ENCODE measurements at regions not wholly inside any gene's neighbourhood (a gene's known extent, or its start where the extent isn't known, plus 50 kb on each side); places are given as distances from the start of the nearest gene placed in this dataset.
A peak's percentile ranks its signal among the peaks of the same experiment; 100 is the strongest.
"Not testable (repeated sequence)": the region's sequence is repeated elsewhere in the genome, so short reads cannot be mapped to it uniquely, and the experiment has no call there.

DNA sequence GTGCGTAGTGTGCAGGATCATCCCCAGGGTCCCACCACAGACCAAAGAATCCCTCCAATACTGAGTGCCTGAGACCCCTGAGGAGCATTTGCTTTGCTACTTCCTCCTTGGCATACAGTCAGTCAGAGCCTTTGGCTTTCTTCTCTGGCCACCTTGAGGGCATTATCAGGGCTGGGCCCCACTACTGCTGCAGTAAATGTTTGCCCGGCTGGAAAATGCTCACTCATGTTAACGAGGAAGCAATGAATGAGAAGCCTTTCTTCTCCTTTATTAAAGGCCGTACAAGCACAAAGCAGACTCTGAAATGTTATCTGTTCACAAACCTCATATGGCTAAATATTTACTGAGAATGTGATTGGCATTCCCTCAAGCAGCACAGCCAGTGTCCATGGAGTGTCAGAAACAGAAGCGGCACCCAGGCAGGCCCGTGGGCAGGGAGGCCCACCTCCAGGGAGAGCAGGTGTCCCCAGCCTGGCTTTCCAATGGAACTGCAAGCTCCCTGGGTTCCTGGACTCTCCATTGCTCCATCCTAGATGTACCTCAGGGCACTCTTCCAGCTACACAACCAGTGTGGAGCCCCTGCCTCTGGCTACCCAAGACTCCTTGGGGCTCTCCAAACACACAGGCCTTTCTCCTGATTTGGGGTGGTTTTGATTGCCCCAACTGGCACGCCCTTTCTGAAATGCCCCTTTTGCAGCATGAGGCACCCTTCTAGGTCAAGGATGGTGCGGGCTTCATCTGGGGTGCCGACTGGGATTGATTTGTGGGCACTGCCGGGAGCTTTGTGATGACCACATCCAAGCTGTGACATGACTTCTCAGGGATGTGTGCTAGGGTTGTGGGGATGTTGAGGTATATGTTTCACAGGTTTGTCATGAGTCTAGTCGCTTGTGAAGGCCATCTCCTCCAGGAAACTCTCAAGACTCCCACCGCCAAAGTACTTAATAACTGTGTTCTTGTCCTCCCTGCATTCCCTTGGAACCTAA lies 195.6 kb downstream of the FAM43A start:
- DNase-seq (ENCODE audit: low read depth in 2 of 2), result no peak

DNA sequence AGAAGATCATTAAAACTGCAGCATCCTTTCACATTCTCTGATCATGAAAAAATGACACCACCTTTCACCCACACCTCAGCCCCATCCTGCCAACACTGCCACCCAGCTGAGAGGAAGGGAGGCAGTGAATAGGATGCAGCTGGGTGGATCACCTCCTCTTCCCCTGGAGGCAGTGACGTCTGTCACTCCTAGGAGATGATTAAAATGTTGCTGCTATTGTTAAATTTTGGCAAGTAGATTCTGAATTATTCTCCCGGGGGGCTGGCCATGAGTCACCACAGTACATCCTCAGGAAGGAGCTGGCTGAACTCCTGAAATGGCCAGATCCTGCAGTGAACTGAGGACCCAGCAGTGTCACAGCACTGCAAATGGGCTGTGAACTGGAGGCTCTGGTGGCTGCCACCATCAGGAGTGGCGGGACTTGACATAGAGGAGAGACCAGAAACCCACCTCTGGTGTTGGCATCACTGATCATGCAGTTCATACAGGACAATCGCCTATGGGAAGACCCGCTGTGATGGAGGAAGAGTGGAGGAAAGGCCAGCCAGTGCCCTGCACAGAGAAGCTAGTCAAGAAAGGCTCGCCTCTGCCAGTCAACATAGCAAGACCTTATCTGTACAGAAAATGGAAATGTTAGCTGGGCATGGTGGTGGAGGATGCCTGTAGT lies 199.1 kb downstream of the FAM43A start:
- DNase-seq (ENCODE audit: low read depth in 2 of 2), result no peak

DNA sequence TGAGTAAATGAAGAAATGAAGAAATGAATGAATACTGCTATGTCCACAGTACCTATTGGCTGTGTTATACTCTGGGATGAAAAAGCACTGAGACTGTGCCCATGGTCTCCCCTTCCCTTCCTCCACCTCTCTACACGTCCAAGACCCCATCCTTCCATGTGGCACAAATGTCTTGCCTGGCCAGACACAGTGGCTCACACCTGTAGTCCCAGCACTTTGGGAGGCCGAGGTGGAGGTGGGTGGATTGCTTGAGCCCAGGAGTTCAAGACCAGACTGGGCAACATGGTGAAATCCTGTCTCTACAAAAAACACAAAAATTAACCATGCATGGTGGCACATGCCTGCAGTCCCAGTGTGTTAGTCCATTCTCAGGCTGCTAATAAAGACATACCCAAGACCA lies 200.1 kb downstream of the FAM43A start:
- DNase-seq (ENCODE audit: low read depth in 2 of 2), result no peak

DNA sequence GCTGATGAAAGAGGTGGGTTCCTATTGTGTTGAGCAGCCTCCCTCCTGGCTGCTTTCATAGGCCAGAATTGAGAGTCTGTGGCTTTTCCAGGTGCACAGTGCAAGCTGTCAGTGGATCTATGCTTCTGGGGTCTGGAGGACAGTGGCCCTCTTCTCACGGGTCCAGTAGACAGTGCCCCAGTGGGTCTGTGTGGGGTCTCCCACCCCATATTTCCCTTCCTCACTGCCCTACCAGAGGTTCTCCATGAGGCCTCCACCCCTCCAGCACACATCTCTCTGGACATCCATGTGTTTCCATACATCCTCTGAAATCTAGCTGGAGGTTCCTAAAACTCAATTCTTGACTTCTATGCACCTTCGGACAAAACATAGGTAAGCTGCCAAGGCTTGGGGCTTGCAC lies 201.2 kb downstream of the FAM43A start:
- DNase-seq (ENCODE audit: low read depth in 2 of 2), result no peak

DNA sequence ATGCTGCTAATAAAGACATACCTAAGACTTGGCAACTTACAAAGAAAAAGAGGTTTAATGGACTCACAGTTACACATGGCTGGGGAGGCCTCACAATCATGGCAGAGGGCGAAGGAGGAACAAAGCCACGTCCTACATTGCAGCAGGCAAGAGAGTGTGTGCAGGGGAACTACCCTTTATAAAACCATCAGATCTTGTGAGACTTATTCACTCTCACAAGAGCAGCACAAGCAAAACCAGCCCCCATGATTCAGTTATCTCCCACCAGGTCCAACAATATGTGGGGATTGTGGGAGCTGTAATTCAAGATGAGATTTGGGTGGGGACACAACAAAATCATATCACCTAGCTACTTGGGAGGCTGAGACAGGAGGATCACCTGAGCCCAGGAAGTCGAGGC lies 202.4 kb downstream of the FAM43A start:
- not testable (repeated sequence) for DNase-seq (ENCODE audit: low read depth in 2 of 2)

DNA sequence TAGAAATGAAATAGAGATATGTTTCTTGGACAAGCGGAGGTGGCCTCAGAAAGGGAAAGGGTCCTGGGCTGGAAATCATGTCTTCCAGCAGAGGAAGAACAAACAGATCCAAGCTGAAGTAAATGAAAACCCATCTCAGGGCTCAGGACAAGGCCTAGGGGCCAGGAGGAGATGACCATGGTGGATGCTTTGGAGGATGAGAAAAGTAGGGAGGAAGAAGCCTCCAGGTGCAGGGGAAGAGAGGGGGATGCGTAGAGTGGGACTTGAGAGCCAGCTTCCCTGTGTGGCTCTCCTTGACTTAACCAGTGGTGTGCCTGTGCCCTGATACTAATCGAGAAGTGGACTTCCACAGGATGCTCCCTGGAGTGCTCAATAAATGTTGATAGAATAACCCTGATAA lies 203.2 kb downstream of the FAM43A start:
- DNase-seq (ENCODE audit: low read depth in 2 of 2), result no peak

DNA sequence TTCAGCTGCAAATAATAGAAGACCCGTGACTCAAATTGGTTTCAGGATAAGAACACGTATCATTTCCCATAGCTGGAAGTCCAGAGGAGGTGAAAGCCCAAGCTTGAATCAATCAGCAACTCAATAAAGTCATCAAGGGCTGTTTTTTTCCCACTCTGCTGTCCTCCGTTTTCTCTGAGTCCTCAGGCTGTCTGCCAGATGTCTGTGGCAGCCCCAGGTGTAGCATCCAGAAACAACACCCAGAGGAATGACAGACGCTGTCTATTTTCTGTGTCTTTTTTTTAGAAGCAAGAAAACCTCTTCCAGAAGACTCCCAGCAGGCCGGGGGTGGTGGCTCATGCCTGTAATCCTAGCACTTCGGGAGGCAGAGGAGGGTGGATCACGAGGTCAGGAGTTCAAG lies 204.4 kb downstream of the FAM43A start:
- no peak for DNase-seq (ENCODE audit: low read depth in 2 of 2)

DNA sequence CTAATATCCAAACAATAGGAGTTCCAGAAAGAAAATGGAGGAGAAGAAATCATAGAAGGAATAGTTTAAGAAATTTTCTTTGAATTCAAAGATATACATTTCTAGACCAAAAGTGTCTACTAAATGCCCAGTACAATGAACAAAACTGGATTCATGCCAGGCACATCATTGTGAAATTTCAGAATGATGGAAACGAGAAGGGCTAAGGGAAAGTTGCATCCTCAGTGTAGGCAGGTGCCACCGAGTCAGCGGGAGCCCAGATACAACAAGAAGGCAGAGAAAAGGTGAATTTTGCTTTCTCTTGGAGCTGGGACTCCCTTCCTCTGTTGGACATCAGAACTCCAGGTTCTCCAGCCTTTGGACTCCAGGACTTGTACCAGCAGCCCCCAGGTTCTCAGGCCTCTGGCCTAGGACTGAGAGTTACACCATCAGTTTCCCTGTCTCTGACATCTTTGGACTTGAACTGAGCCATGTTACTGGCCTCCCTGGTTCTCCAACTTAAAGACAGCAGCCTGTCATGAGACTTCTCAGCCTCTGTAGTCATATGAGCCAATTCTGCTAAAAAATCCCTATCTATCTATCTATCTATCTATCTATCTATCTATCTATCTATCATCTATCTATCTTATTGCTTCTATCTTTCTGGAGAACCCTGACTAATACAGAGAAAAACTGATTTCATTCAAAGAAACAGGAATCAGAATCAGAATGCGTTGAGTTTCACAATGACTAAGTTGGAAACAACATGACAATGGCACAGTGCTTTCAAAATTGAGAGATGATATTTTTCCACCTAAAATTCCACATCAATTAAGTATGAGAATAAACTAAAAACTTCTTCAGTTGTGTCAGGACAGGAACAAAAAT lies 207.7 kb downstream of the FAM43A start:
- peak in 1 of 2 experiments; percentile 7 for DNase-seq (ENCODE audit: low read depth in 2 of 2)

DNA sequence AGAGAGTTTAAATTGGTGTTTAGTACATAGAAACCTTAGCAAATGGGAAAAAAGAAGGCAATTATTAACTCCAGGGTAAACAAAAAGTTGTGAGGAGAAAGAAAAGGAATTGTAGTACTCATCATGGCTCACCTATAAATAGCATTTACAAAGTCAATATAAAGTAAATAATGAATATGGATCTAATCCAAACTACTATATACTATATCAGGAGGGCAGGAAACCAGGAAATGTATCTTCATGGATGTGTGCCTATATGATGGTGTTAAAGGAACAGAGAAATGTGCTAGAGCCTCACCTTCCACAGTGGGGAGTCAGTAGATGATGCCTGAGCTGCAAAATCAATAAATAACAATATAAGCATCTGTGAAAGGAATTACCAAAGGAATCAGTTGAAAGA lies 208.9 kb downstream of the FAM43A start:
- no peak for DNase-seq (ENCODE audit: low read depth in 2 of 2)

DNA sequence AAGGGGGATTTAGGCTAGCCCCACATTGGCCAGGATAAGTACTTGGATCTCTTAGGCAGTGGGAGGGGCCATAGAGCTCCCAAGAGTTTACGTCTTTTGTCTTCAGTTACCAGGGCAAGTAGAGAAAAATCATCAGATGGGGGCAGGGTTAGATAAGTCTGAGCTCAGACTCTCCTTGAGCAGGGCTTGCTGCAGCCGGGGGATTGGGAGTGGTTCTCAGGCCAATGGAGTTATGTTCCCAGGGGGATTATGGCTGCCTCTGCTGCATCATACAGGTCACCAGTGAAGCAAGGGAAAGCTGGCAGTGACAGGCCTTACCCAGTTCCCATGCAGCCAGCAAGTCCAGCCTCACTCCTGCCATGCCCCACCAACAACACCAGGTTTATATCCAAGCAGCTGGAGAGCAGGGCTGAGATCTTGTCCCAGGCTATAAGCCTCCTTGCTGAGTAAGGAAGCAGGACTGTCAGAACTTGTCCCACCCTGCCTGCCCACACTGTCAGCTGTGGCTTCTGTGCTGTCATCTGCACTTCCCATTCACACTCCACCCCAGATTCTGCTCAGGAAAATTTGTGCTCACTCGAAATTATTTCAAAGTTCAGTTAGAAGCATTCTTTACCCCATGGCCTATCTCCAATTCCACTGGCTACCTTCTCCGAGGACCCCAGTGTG lies 215.3 kb downstream of the FAM43A start:
- no peak for DNase-seq (ENCODE audit: low read depth in 2 of 2)

DNA sequence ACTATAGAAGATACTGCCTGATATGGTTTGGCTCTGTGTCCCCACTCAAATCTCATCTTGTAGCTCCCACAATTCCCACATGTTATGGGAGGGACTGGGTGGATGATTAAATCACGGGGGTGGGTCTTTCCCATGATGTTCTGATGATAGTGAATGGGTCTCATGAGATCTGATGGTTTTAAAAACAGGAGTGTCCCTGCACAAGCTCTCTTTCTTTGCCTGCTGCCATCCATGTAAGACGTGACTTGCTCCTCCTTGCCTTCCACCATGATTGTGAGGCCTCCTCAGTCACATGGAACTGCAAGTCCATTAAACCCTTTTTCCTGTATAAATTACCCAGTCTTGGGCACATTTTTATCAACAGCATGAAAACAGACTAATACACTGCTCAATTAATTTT lies 217.8 kb downstream of the FAM43A start:
- not testable (repeated sequence) for DNase-seq (ENCODE audit: low read depth in 2 of 2)

DNA sequence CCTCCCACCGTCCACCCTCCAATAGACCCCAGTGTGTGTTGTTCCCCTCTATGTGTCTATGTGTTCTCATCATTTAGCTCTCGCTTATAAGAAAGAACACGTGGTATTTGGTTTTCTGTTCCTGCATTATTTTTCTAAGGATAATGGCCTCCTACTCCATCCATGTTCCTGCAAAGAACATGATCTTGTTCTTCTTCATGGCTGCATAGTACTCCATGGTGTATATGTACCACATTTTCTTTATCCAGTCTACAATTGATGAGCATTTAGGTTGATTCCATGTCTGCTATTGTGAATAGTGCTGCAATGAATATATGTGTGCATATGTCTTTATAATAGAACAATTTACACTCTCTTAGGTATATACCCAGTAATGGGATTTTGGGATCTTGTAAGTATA lies 219.3 kb downstream of the FAM43A start:
- not testable (repeated sequence) for DNase-seq (ENCODE audit: low read depth in 2 of 2)

DNA sequence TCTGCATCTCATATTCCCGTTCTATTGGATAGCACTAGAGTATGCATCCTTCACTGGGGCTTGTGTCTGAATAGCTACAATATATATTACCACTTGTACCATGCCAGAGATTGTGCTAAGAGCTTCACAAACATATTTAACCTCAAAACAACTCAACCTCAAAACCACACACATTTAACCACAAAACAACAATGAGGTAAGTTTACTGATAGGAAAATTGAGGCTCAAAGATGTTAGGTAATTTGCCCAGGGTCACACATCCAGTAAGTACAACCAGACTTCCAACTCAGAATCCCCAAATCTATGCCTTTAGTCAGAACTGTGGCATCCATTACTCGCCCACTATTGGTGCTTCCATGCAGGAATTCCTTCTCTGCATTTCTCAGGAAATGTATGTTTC lies 220.0 kb downstream of the FAM43A start:
- DNase-seq (ENCODE audit: low read depth in 2 of 2), result no peak

DNA sequence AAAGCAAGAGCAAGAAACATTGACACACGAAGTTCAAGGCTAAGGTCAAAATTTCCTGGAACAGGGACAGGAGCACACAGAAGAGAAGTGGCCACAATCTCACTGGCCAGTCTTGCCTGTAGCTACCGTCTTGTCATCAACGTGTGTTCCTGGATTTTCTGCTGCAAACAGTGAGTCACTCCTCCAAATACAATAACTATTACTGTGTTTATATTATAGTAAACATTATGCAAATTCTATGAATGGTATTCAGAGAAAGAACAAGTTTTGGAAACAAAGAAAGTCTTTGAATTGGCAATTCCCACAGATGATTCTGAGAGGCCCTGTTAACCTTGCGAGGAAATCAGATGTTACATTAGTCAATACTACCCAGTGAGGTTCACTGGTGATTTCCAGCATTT lies 220.5 kb downstream of the FAM43A start:
- DNase-seq (ENCODE audit: low read depth in 2 of 2), result no peak

DNA sequence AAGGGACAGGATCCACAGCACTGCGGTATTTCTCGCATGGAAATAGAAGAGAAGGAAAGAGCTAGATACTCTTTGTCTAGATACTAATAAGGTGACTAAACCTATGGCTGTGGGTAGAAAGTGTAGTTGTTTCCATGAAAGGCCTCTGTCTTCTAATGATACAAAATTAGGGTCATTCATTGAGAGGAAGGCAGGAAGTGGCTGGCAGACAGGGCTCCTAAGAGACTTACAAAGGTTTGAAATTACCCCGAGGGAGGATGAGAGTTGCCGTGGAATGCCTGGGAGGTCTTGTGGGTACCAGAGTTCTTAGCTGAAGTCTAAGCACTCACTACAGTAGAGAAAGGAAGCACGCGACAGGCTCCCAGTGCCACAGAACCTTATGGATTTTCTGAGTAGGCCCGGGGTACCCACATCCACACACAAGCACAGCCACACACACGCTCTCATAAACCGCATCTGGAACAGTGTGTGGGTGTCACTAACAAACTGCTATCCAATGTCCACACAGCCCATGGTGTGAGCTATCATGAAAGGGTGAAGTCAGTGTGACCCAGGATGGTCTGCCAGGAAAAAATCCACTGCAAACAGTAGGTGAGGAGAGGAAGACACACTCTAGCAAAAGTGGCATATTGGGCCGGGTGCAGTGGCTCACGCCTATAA lies 221.4 kb downstream of the FAM43A start:
- no peak for DNase-seq (ENCODE audit: low read depth in 2 of 2)

DNA sequence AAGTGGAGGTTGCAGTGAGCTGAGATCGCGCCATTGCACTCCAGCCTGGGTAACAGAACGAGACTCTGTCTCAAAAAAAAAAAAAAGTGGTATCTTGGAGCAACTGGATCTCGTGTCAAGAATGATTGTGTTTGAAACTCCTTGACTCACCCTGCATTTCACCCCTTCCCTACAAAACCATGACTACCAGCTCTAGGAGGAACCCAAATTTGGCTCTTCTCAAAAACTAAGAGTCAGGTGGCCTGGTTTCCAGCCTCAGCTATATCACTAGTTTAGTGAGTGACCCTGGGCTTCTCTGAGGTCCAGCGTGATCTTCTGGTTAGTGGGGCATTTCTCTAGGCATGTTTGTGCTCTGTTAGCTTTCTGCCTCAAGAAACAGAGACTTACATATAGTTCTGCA lies 222.1 kb downstream of the FAM43A start:
- no peak for DNase-seq (ENCODE audit: low read depth in 2 of 2)

DNA sequence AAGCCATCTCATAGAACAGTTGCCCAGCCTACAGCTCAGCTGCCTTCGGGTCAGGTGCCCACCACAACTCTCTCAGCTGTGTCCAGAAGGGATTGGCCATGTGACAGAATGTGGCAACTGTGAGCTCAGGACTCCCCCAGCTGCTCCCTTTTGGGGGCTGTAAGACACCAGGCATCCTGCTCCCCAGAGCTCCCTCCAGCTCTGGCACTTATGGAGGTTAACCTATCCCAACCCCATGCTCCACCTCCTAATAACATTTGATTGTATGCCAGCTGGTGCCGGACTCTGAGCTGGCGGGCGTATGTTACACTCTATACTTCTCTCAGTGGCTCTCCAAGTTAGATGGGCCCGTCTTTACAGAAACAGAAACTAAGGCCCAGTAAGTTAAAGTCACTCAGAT lies 222.8 kb downstream of the FAM43A start:
- DNase-seq (ENCODE audit: low read depth in 2 of 2), result no peak

DNA sequence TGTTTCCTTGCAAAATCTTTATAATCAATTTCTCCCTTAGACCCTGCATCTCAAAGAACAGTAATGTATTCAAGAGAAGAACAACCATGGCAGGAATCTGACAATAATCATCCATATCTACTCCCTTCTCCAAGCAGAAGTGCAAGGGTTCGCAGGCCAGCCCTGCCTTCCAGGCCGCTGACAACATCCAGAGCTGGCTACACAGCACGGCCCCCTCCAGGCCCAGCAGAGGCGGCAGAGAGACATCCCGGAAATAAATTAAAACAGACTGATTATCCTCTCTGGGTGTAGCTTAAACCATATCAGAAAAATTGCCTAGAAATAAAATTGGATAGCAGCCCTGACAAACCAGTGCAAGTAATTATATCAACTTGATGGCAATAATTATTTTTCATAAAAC lies 223.3 kb downstream of the FAM43A start:
- DNase-seq (ENCODE audit: low read depth in 2 of 2), result no peak

DNA sequence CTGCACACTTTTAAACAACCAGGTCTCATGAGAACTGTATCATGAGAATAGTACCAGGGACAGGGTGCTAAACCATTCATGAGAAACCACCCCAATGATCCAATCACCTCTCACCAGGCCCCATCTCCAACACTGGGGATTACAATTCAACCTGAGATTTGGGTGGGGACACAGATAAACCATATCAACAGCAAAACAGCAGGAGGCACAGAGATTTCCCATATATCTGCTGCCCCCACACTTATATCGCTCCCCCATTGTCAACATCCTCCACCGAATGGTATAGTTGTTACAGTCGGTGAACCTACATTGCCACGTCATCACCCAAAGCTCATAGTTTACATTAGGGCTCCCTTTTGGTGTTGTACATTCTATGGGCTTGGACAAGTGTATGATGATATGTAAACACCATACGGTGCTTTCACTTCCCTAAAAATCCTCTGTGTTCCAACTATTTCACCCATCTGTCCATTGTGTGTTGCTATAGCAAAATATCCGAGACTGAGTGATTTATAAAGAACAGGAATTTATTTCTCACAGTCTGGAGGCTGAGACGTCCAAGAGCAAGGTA lies 224.8 kb downstream of the FAM43A start:
- DNase-seq (ENCODE audit: low read depth in 2 of 2), result no peak

DNA sequence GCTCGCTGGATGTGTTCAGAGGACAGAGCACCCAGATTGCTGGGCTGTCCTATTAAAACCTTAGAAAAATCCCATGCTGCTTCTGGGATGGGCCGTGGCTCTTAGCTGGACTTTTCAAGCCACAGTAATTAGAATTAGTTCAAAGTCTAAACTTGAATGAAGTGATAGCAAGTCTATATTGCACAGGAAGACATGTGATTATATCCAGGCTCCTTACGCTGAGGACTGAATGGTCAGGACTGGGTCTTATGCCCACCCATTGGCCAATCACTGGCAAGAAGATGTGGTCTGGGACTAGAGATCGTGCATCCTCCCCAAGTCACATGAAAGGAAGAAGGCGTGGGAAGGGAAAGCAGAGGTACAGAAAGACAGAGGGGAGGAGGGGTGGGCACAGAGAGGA lies 227.6 kb downstream of the FAM43A start:
- DNase-seq (ENCODE audit: low read depth in 2 of 2), result no peak

DNA sequence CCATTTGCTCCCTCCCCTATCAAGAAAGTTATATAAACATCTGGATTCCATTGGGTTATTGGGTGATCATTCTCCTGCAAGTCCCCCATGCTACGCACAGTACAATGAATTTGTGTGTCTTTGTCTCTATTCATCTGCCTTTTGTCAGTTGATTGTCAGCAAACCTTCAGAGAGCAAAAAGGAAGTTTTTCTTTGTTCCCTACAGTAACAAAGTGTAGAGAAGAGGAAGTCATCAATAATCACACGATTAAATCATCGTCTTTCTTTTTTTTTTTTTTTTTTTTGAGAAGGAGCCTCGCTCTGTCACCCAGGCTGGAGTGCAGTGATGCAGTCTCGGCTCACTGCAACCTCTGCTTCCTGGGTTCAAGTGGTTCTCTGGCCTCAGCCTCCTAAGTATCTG lies 239.2 kb downstream of the FAM43A start:
- DNase-seq (ENCODE audit: low read depth in 2 of 2), result not testable (repeated sequence)
